NOMO-1 treated with dmso at 0.1 percent for 144 hours (cell line): ENCODE measurements at regions not wholly inside any gene's neighbourhood (a gene's known extent, or its start where the extent isn't known, plus 50 kb on each side); places are given as distances from the start of the nearest gene placed in this dataset.

Experiments used
- DNase-seq: peaks from one replicate; lab custom pipeline; 2025; ENCODE audit not compliant: unreplicated experiment; lab: John Stamatoyannopoulos, UW

DNA sequence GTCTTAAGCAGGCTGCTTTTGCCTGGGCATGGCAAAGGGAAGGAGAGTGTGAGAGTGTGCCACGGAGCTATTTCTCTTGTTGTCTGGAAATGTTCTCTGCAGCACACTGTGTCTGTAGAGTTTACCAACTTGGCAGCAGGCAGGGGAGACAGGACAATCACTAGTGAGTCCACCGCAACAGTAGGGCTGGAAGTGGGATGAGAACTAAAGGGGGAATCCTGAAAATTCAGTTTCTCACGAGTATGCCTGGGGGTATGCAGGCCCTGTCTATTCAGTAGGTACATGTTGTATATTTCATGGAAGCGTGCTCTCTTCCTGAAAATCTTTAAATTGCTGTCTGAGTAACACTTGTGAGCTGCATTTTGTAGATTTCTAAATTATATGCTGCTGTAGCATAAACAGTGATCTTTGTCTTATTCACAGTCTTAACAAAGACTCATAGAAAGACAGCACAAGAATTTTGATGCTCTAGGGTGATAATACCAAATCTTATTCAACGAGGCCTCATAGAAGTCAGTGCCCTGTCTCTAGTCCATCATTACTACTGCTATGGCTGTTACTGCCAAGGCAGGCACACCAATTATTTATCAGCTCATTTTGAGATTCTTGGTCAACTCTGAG, 200.4 kb upstream of the LEF1 start:
- DNase-seq = no peak

DNA sequence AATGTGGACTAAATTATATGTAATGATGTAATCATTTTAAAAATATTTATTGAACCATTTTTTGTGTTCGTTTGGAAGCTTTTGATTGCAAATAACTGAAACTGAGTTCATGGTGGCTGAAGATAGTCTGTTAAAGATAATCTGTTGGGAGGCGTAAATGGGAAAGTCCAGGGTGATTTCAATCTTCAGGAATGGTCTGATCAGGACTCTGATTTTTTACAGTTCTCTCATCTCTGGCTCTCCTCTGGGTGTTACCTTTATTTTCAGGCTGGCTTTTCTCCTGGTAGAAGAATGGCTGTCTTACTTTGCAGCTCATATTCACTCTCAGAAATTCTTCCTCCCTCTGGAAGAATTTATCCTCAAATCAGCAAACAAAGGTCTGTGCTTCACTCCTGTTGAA, 199.0 kb upstream of the LEF1 start:
- no peak for DNase-seq

DNA sequence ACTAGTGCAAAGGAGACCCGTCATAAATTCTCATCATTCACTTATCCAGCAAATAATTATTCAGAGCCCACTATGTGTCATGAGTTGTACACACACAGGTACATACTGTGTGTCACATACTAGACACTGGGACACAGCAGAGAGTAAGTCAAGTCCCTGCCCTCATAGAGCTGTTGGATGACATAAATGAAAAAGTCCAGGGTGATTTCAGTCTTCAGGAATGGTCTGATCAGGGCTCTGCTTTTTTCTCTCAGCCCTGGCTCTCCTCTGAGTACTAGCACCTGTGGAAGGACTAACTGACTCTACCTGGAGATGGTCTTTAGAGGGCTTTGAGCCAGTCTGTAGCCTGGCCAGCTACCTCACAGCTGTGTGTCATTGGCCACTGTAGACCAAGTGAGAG, 198.0 kb upstream of the LEF1 start:
- no peak for DNase-seq

GRCh38 chr4:108365551-108365950, 196.8 kb upstream of the LEF1 start:
- no peak for DNase-seq

DNA sequence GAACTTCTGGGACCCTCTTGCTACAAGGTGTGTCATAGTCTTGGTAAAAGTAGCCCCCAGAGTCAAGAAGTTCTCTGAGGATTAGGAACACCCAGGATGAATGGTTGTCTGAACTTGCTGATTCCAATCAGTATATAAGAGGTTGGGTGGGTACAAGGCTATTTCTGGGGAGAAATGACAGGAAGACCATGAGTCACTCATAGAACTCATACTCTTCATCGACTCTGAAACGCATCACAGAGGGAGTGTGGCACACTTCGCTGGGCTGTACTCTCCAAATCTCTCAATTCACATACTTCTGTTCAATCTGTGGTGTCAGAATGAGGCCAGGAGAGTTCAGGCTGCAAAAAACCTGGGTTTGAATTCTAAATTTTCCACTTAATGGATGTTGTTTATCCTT, 193.2 kb upstream of the LEF1 start:
- no peak for DNase-seq

GRCh38 chr4:108361446-108361820, 192.7 kb upstream of the LEF1 start:
- DNase-seq = no peak

DNA sequence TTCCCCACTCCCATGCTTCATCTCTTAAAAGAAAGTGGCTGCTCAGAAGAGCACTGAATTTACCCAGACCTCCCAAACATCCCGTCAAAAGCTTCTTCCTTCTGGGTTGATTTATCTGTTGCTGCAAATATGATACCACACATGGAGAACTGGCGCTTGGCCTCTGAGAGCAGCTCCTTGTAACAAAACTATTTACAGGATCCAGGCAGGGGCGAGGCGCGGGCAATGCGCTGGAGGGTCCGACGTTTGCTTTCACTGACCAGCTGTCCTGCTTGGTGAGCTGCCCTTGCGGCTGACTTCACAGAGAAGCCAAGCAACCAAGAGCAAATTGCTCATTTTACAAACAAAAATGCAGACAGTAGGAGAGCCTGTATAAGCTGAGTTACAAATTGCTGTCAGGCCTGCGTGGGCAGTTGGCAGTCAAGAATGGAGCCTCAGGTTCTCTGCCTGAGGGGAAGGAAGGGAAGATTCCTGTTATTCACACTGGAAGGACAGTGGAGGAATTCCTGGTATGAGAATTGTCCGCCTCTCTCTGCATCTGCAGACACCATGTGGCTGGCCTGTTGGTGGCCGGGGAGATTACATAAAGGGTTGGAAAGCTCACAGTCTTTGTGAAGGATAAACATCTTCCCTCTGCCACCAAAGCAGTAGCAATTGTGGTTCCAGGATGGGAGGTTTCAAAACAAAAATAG, 192.2 kb upstream of the LEF1 start:
- no peak for DNase-seq

- no peak for DNase-seq
Observed at GRCh38 chr4:108359986-108360681, 191.4 kb upstream of the LEF1 start.

DNA sequence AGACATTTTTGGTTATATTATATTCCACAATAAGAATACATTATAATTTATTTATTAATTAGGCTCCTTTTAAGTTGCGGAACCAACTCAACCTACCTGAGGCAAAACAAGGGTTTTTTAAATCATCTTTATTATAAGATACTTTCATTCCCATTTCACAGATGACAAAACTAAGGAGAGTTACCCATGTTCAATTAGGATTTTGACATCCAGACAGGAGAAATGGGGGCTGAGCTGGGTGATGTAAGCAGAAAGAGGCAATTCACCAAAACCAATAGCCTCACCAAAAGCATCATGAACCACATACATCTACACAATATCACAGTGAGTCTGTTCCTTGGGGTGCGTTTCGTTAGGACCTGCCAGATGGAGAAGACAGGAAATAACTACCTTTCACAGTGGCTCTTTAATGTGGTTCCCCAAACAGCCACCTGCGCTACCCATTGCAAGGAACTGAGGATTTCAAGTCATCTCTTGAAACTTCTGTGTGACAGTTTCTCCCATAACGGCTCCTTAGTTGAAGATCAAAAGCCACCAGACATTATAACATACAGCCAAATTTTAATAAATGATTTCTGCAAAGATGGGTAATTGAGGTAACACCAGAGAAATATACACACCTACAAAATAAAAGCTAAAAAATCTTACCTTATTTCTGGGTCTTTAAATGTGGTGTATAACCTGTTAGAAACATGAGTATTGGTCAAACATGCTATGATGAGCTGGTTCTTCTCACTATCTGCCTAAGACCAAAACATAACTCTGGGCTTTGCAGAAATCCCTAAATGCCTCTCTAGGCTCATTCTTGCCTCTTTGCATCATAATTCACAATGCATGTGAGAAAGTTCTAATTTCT, 190.6 kb upstream of the LEF1 start:
- no peak for DNase-seq

GRCh38 chr4:108355902-108356535, 187.3 kb upstream of the LEF1 start:
- no peak for DNase-seq

- DNase-seq = no peak
Observed at GRCh38 chr4:108355186-108355901, 186.6 kb upstream of the LEF1 start.

DNA sequence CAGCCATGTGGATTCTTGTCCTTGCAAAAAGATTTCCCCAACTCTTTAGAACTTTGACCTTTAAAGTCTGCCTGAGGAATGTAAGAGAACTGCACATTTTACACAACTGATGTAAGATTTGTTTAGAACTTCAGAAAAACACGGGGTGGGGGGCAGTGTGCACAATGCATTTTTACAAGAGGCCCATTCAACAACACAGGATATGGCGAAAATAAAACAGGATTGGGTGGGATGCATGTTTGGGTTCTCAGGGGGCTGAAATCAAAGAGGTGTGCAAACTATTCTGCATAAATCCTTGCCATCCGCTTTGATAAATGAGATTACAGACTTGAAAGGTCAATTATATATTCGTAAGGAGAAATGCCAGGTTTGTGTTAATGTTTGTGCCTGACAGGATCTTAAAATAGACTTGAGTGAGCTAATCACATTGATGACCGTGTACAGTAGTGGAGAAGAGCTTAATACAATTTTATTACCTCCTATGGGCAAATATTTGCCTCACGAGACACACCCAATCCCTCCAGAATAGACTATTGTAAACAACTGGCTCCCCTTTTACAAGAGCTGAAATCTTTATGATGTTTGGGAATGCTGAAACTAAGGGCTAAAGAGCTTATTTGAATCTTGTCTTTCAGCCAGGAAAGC, 184.1 kb upstream of the LEF1 start:
- DNase-seq = no peak

DNA sequence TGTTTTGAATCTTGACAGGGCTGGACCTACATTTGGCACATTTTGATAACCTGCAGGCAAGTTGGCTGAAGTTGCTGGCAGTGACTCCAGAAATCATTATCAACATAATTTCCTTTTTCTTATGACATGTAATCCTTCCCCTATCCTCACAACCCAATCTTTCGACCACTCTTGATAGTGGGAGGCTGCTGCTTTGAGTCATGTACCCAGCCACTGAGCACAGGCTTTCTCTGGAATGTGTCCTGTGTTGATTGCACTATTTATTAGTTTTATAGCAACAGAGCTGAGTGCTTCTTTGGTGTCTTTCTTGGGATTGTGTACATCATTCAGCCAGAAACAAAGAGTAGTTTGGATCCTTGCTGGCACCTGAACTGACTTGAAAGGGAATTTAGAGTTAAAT, 183.1 kb upstream of the LEF1 start:
- no peak for DNase-seq

DNA sequence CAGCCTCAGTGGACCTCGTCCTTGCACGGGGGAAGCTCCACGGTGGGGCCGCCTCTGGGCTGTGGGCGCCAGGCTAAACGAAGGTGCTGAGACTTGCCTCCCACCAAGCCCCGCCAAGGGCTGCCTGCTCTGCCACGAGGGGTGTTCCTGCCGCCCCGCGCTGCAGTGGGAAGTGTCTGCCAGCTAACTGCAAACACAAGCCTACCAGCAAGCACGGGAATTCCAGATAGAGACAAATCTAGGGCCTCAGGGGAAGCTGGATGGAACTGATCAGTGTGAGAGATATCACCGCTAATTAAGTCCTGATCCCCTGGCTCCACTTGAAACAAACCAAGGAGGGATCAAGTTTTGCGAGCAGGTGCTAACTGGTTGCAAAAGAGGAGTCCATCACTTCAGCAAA, 181.6 kb upstream of the LEF1 start:
- no peak for DNase-seq

DNA sequence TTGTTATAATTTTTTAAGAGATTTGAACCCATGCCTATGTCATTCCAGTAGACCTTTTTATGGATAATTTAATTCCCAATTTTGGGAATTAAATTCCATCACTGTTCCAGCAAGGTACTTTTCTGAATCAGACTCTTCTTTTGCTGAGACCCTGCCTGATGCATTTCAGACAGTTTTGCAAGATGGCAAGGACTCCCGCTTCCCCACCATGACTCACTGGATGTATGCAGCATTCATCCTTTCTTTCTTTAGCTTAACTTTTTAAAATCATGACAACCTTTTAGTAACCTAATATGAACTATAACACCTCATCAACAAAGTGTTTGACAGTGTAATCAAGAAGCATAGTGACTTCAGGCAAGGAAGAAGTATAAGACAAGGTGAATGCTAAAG, 178.1 kb upstream of the LEF1 start:
- no peak for DNase-seq

DNA sequence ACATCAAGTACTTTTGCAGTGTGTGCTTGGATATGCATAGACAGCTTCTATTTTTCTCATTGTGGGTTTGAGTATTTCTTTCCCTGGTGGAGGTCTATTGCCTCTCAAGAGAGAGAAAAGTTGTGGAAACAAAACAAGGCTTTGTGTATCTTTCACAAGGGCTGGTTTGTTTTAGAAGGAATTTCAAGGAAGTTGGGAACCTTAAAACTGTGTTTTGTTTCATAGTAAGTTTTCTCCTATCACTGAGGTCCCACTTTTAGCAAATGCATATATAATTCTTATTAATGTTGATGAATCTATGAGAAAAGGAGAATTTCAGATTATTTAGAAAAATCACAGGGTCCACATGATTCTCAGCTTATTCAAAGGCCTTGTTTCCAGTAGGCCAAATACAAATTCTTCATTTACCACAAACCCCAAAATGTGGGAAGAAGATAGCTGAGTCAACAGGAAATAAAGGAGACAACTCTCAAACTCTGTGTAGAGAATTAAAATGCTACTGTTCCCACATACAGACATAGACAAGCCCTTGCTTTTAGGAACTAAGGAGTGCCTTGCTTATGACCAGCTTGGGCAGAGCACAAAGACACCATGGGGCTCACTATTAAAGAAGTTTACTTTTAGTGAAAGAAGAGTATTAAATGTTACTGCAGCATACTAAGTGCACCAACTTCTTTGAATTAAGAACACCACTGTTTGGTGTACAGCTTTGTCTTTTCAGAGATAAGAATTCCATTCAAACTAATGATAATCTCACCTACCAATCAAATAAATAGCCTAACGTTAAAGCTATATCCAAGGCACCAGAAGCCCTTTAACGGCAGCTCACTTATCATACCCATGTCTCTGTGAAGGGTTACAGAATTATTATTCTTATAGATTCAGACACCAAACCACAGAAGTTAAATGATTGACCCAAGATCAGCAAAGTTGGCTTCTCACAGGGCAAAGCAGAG, 177.4 kb upstream of the LEF1 start:
- no peak for DNase-seq

DNA sequence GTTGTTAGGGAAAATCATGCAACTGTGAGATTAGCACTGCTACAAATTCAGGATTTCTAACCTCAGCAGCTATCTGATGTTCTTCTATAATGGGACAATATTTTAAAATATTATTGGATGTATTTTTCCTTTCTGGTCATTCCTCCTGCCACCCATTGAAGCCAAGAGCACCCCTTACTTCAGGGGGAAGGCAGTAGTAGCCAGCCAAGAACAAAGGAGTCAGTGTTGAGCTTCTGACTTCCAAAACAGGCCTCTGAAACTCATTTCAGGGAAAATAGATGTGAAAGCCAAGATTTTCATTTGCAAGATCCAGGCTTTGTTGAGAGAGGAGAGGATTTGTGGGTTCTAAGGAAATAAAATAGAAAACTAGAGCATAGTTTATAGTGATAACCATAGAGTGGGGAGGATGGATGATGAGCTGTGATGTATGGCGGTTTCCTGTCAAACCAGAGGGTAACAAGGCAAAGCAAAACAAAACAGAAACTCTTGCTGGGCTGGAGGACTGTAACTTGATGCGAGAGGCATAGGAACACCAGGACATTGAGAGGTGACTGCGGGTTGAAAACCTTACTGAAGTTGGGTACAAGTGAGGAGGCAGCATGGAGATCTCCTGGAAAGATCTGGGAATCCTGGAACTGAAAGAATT, 173.7 kb upstream of the LEF1 start:
- no peak for DNase-seq

- no peak for DNase-seq
Observed at GRCh38 chr4:108337923-108338322, 169.2 kb upstream of the LEF1 start.
